Stimulated activated CD8-positive, alpha-beta memory T cell treated with anti-CD3 and anti-CD28 coated beads, Interleukin-4, amount 100 ng/mL, for 4 hours (primary cell): ENCODE measurements at regions not wholly inside any gene's neighbourhood (a gene's known extent, or its start where the extent isn't known, plus 50 kb on each side); places are given as distances from the start of the nearest gene placed in this dataset.

Experiments
- DNase-seq, 2 donors: peaks; one replicate each; pipeline ENCODE4 v3.0.0-alpha.2; 2020; ENCODE audit warnings: low read depth in 2 of 2, low spot score in 1 of 2

DNA sequence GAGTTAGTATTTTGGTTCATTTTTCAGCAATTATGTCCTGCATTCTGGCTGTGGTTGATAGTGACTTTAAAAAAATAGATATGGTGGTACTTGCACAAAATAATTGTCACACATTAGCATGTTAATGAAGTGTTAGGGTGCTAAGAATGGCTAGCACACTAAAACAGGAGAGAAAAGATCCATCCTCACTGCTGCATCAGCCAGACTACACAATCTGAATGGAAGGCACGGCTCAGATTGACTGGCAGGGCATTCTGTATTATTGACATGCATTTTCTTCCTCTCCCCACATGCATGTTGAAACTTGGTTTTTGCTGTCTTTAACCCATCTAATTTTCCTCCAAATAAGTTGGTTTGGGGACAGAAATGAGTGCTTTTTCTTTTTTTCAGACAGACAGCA is 306.3 kb downstream of the PRL start:
- no peak for DNase-seq

- no peak for DNase-seq
Measured at GRCh38 chr6:21992178-21992967, 304.5 kb downstream of the PRL start.

- no peak for DNase-seq
Measured at GRCh38 chr6:21993841-21994240, 303.0 kb downstream of the PRL start.

- DNase-seq = no peak
Measured at GRCh38 chr6:21994821-21995220, 302.0 kb downstream of the PRL start.

DNA sequence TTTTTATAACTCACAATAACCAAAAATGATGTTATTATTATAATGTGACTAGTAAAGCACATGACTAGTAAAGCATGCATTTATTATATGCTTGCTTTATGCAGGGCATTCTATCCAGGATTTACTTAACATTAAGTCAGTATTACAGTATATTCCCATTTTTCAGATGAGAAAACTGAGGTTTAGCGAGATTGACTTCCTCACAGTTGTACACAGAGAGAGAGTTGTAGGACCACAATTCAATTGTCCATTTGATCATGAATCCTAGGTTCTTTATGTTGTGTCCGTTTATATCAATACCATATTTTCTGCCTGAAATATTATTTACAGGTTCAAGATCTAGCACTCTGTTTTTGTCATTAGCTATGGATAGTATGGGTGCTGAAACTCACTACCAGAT is 301.5 kb downstream of the PRL start:
- no peak for DNase-seq

DNA sequence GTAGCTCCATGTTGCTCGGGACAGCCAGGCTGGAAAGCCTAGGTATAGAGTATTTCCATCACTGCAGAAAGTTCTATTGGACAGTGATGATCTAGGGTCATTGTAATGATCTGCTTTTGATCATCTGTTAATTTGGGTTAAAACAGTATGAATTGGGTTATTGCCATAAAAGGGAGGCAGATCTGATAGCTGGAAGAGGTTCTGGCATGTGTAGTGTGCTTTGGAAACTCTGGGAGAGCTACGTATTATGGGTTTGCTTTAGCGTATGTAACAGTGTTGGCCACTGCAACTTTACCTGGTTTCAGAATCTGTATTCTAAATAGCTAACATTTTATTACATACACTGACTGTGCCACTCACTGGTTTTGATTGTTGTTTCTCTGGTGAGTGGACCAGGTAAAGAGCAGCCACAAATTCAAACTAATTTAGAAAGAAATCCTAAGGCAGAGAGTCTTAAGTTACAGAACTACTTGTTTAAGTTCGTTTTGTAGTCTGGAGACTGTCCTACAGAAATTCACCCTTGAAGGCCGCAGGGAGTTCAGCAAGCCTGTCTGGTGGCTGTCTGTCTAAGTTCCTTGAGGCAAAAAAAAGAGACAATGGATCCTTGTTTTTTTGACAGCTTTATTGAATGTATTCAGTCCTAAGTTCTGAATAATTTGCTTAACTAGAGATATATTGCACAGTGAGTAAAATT is 300.3 kb downstream of the PRL start:
- DNase-seq = no peak

GRCh38 chr6:21997119-21998037 is 299.5 kb downstream of the PRL start:
- no peak for DNase-seq

GRCh38 chr6:21998582-21998981 is 298.3 kb downstream of the PRL start:
- no peak for DNase-seq

DNA sequence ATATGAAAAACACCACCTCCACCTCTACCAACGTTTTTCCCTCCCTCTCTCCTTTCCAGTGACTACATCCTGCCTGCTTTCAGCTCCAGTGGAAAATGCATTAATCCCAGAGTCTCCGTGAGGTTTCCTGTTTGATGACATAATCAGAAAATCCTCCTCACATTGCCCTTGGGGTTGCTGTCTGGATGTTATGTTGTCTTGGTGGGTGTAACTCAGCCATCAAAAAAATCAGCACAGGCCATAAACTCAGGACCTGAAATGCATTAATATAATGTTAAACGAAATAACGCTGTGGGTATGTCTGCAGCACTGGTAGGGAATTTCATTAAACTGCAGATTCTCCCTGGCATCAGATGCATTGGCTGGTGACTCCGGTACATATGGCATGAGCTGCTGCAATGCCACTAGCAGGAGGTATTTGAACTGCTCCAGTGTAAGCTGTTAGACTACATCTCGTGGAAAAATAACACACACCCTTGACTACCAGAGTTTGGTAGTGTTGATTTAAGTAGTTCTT is 297.8 kb downstream of the PRL start:
- no peak for DNase-seq

GRCh38 chr6:21999741-22000140 is 297.1 kb downstream of the PRL start:
- DNase-seq = no peak

DNA sequence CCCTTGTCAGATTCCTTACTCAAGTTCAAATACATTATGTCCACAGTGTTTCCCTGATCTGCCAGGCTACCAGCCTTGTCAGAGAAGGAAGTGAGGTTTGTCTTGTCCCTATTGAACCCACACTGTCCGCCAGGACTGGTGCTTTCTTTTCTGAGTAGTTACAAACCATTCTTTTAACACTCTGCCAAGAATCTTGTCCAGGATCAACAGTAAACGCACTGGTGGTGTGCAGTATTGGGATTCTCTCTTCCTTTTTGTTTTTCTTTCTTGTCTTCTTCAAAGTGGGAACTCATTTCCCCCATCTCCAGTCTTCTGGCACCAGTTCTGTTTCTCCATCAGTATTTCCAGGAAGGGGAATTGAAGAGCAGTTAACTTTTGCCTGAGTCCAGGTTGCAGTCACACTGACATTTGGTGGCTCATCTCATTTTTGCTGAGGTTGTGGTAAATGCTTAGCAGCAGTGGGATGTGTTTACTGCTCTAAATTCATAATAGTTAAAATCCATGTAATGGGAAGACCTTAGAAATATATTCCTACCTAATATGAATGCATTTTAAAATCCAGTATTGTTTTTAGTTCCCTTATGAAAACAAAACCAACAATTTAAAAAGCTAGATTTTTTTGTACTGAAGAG is 295.3 kb downstream of the PRL start:
- no peak for DNase-seq

- no peak for DNase-seq
Measured at GRCh38 chr6:22003287-22003686, 293.5 kb downstream of the PRL start.

- DNase-seq = no peak
Measured at GRCh38 chr6:22006795-22007194, 290.0 kb downstream of the PRL start.

DNA sequence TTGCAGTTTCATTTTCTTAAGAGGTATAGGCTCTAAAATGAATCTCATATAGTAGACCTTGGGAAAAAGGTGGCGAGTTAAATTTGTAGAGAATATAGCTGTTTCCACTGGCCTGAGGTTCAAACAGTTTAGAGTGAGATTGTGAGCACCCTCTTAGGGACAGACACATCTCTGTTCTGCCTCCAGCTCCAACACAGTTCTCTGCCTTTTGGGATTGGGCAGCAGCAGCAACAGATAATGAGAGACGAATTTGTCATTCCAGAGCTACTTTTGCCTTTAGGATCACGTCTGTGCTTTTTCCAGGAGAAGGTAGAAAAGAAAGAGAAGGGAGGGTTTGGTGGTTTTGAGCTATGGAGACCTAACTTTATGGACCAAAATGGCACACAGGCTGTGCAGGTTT is 289.4 kb downstream of the PRL start:
- no peak for DNase-seq

- no peak for DNase-seq
Measured at GRCh38 chr6:22008248-22008836, 288.5 kb downstream of the PRL start.

- DNase-seq = no peak
Measured at GRCh38 chr6:22010102-22010501, 286.7 kb downstream of the PRL start.

GRCh38 chr6:22015216-22015615 is 281.6 kb downstream of the PRL start:
- DNase-seq = no peak

- no peak for DNase-seq
Measured at GRCh38 chr6:22015944-22016343, 280.9 kb downstream of the PRL start.

GRCh38 chr6:22017272-22017671 is 279.6 kb downstream of the PRL start:
- no peak for DNase-seq

DNA sequence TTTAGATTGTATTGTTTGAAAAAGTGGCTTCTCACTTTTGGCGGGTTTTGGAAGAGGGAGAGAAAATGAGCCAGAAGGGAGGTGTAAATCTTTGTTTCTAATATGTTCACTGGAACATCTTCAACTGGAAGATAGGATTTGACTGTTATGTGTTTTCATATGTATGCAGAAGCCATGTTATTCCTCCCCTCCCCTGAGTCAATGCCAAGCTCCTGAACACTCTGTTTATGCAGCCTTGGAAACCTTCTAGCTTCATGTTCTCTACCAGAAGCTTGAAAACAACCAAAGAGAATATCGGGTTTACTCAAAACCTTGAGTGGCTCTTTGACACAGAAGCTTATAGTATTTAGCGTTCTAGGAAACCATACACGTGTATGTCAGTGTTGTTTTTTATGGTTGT is 279.1 kb downstream of the PRL start:
- no peak for DNase-seq

DNA sequence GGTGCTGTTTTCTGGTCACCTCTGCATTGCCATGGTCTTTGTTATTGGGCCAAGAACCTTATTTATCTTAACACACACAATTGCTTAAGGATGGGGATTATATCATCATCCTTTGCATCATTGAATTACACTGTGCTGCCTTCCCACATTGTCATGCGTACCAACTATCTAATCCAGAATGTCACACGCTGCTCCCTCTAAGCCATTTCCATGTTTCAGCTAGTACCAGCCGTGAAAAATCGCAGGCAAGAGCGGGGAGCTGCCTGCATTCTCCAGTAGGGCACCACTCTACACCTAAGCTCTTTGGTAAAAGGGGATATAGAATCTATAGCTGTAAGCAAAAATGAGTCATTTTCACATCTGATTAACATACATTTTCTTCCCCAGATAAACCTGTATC is 277.0 kb downstream of the PRL start:
- no peak for DNase-seq
